GM12865 (cell line): ENCODE measurements at regions not wholly inside any gene's neighbourhood (a gene's known extent, or its start where the extent isn't known, plus 50 kb on each side); places are given as distances from the start of the nearest gene placed in this dataset.

Experiments used
- DNase-seq: peaks from one replicate; pipeline ENCODE4 v3.0.0; 2010; ENCODE audit warnings: low read depth
- H3K4me3 ChIP-seq: 2 replicates; pipeline ENCODE4 v1.5.1; 2011; ENCODE audit warnings: mild to moderate bottlenecking, low read depth, low read length, control low read depth
- TF ChIP-seq, protein P1 (sequence below): IDR thresholded peaks from 2 replicates; pipeline ENCODE4 v1.5.1; 2011; ENCODE audit warnings: low read length, control low read depth, low read depth, inconsistent platforms; ENCODE audit not compliant: insufficient read depth; ENCODE audit errors: missing control alignments

DNA sequence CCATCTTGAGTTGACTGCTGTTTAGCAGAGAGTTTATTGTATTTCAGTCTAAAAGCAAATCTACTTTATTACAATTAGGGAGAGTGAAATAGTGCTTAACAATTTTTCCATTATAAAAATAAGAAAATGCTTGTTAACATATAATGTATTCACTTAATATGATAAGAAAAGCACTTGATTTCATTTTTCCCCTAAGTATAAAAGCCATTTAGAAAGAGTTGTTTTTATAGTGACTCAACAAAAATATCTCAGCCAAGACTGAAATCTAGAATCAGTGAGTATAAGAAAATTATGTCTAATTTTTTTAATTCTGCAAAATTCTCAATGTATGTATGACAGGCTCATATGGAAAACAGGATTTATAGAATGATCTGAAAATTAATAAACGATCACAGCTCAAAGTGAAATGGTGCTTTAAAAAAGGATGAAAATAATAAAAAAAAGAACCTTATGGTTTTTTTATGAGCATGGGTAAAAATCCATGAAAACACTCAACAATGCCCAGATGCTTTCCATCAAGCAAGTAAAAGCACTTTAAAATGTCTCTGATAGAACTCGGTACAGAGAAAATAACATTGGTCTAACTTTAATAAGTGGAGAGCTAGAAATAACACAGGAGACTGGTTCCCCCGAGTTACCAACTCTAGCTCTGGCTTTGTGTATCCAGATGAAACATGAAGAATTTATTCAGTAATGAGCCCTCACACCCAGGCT is 1057.8 kb upstream of the WWC1 start:
- TF ChIP-seq, protein P1, sequence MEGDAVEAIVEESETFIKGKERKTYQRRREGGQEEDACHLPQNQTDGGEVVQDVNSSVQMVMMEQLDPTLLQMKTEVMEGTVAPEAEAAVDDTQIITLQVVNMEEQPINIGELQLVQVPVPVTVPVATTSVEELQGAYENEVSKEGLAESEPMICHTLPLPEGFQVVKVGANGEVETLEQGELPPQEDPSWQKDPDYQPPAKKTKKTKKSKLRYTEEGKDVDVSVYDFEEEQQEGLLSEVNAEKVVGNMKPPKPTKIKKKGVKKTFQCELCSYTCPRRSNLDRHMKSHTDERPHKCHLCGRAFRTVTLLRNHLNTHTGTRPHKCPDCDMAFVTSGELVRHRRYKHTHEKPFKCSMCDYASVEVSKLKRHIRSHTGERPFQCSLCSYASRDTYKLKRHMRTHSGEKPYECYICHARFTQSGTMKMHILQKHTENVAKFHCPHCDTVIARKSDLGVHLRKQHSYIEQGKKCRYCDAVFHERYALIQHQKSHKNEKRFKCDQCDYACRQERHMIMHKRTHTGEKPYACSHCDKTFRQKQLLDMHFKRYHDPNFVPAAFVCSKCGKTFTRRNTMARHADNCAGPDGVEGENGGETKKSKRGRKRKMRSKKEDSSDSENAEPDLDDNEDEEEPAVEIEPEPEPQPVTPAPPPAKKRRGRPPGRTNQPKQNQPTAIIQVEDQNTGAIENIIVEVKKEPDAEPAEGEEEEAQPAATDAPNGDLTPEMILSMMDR: no peak
- DNase-seq: no peak
- no peak overlapping the region for H3K4me3 ChIP-seq

DNA sequence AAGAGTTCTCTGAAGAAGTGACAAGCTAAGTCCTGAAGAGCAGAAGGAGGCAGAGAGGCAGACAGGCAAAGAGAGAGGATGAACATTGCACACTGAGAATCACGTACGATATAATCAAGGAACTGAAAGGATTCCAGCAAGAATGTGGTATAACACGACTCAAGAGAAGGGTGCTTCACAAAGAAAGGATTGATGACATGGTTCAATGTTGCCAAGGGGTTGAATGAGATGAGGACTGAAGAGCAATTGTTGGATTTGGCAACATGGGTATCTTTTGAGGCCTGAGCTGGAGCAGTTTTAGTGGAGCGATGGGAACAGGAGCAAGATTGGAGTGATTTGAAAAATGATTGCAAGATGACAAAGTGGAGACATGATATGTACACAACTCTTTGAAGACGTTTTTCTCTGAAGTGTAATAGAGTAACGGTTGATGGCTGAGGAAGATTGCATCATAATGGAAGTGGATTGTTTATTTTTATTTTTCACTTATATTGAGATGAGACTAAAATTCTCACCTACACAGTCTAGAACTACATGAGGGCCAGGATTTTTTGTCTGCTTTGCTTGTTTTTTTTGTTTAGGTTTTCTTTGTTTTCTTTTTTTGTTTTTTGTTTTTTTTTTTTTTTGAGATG is 1049.9 kb upstream of the WWC1 start:
- TF ChIP-seq, protein P1: no peak
- H3K4me3 ChIP-seq: no peak overlapping the region
- no peak for DNase-seq

GRCh38 chr5:167242701-167243100 is 1048.7 kb upstream of the WWC1 start:
- TF ChIP-seq, protein P1: no peak

GRCh38 chr5:167243463-167243862 is 1048.0 kb upstream of the WWC1 start:
- TF ChIP-seq, protein P1: no peak
- H3K4me3 ChIP-seq: no peak overlapping the region
- no peak for DNase-seq

More at GRCh38 chr5:167242701-167243100, 1048.7 kb upstream of the WWC1 start:
- no peak overlapping the region for H3K4me3 ChIP-seq
- DNase-seq: no peak

- TF ChIP-seq, protein P1: no peak
- no peak for DNase-seq
- no peak overlapping the region for H3K4me3 ChIP-seq
These were observed 1046.9 kb upstream of the WWC1 start for GRCh38 chr5:167244583-167244982.

- TF ChIP-seq, protein P1: no peak
- no peak for DNase-seq
- H3K4me3 ChIP-seq: no peak overlapping the region
These were observed 1045.6 kb upstream of the WWC1 start for GRCh38 chr5:167245868-167246267.
